IPS-20b (cell line): ENCODE measurements at regions not wholly inside any gene's neighbourhood (a gene's known extent, or its start where the extent isn't known, plus 50 kb on each side); places are given as distances from the start of the nearest gene placed in this dataset.

Experiments
- H3K27ac ChIP-seq: one replicate; pipeline ENCODE4 v1.5.1; 2013; ENCODE audit warnings: low read length
- H3K27me3 ChIP-seq: 2 replicates; pipeline ENCODE4 v1.6.1; 2013; ENCODE audit warnings: mild to moderate bottlenecking, low read length, inconsistent platforms; ENCODE audit not compliant: insufficient read depth
- H3K36me3 ChIP-seq: 2 replicates; pipeline ENCODE4 v1.6.1; 2013; ENCODE audit warnings: low read depth, mild to moderate bottlenecking, inconsistent platforms, low read length, moderate library complexity; ENCODE audit not compliant: insufficient read depth
- H3K4me1 ChIP-seq: 2 replicates; pipeline ENCODE4 v1.6.1; 2013; ENCODE audit warnings: mild to moderate bottlenecking, control low read depth, inconsistent platforms, low read length, moderate library complexity; ENCODE audit not compliant: insufficient read depth
- H3K4me3 ChIP-seq: 2 replicates; pipeline ENCODE4 v1.5.1; 2013; ENCODE audit warnings: mild to moderate bottlenecking, low read length, inconsistent platforms
- H3K9ac ChIP-seq: 2 replicates; pipeline ENCODE4 v1.6.1; 2013; ENCODE audit warnings: low read depth, mild to moderate bottlenecking, inconsistent platforms, low read length, moderate library complexity
- H3K9me3 ChIP-seq: 2 replicates; pipeline ENCODE4 v1.6.1; 2013; ENCODE audit warnings: mild to moderate bottlenecking, low read depth, low read length, inconsistent platforms; ENCODE audit not compliant: insufficient read depth

GRCh38 chr4:54806351-54806750 is 148.6 kb downstream of the KIT start:
- Histone ChIP-seq H3K4me3 (no peak overlapping the region), H3K4me1 (no peaks in the 10 kb centered on the region), H3K9me3 (peaks cover 16% of the 10 kb centered on the region; the same call in 1 of the 2 replicates), H3K9ac (no peak overlapping the region), H3K36me3 (no peaks in the 10 kb centered on the region), H3K27me3 (no peaks in the 10 kb centered on the region), H3K27ac (no peak overlapping the region)

GRCh38 chr4:54802336-54802735 is 144.6 kb downstream of the KIT start:
- peaks cover 8% of the 10 kb centered on the region; the same call in 1 of the 2 replicates for H3K9me3 ChIP-seq
- H3K27ac ChIP-seq = no peak overlapping the region
- H3K4me1 ChIP-seq = no peaks in the 10 kb centered on the region
- no peaks in the 10 kb centered on the region for H3K27me3 ChIP-seq
- no peak overlapping the region for H3K9ac ChIP-seq
- H3K4me3 ChIP-seq = no peak overlapping the region
- no peaks in the 10 kb centered on the region for H3K36me3 ChIP-seq

GRCh38 chr4:54800831-54801530 is 143.2 kb downstream of the KIT start:
- Histone ChIP-seq H3K9ac (no peak overlapping the region), H3K9me3 (no peaks in the 10 kb centered on the region), H3K27me3 (no peaks in the 10 kb centered on the region), H3K27ac (no peak overlapping the region), H3K4me1 (no peaks in the 10 kb centered on the region), H3K4me3 (no peak overlapping the region), H3K36me3 (no peaks in the 10 kb centered on the region)

- no peak overlapping the region for H3K4me3 ChIP-seq
- no peaks in the 10 kb centered on the region for H3K36me3 ChIP-seq
- H3K9ac ChIP-seq = no peak overlapping the region
- H3K27ac ChIP-seq = no peak overlapping the region
- no peaks in the 10 kb centered on the region for H3K27me3 ChIP-seq
- no peaks in the 10 kb centered on the region for H3K4me1 ChIP-seq
- H3K9me3 ChIP-seq = no peaks in the 10 kb centered on the region
Observed at GRCh38 chr4:54794579-54794978, 136.8 kb downstream of the KIT start.

- H3K9ac ChIP-seq = no peak overlapping the region
- no peaks in the 10 kb centered on the region for H3K9me3 ChIP-seq
- no peaks in the 10 kb centered on the region for H3K27me3 ChIP-seq
Observed at GRCh38 chr4:54793856-54794422, 136.2 kb downstream of the KIT start.

More at GRCh38 chr4:54793856-54794422, 136.2 kb downstream of the KIT start:
- Histone ChIP-seq H3K27ac (no peak overlapping the region), H3K4me1 (no peaks in the 10 kb centered on the region), H3K36me3 (no peaks in the 10 kb centered on the region), H3K4me3 (no peak overlapping the region)
